Stimulated activated CD8-positive, alpha-beta memory T cell treated with anti-CD3 and anti-CD28 coated beads, Interleukin-2, amount 100 ng/mL, for 1 hour (primary cell): ENCODE measurements at regions not wholly inside any gene's neighbourhood (a gene's known extent, or its start where the extent isn't known, plus 50 kb on each side); places are given as distances from the start of the nearest gene placed in this dataset.

Source experiments
- DNase-seq, 2 donors: peaks; one replicate each; pipeline ENCODE4 v3.0.0-alpha.2; 2020; ENCODE audit warnings: low read depth in 2 of 2

DNA sequence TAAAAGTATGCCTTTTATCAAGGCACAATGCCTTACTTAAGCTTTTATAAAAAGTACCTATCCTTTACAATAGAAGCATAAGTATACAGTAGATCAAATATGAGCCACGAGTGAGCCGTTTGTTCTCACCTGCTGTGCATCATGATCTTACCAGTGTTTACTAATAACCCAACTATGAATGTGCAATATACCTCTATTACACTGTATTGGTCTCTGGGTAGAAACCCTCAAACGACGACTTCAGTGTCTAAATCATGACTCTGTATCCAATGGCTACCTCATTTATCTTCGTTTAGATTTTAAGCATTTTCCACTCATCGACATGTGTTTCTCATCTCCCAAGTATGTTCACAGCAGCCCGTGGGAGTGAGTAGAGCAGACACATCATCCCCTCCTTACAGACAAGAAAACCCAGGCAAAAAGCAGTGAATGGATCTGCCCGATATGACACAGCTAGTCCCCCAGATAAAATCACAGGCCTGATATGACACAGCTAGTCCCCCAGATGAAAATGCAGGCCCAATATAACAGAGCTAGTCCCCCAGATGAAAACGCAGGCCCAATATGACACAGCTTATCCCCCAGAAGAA lies 279.8 kb downstream of the TNS1 start:
- DNase-seq, result no peak

DNA sequence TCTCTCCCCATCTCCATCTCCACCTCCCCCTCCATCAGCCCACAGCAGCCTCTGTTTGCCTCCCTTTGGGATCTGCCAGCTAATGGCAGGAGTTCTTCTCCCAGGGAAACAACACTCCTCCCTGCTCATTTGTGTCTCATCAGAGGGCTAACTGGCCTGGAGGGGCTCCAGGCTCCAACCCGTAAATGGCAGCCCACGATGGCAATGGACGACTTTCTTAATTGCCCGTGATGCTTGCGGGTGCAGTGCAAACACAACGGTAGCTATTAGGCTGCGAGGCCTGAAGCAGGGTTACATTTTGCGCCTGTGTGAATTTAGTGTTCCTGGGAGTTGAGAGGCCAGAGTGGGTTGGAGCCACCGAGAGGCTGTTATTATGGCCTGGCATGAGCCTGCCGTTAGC lies 285.1 kb downstream of the TNS1 start:
- no peak for DNase-seq

DNA sequence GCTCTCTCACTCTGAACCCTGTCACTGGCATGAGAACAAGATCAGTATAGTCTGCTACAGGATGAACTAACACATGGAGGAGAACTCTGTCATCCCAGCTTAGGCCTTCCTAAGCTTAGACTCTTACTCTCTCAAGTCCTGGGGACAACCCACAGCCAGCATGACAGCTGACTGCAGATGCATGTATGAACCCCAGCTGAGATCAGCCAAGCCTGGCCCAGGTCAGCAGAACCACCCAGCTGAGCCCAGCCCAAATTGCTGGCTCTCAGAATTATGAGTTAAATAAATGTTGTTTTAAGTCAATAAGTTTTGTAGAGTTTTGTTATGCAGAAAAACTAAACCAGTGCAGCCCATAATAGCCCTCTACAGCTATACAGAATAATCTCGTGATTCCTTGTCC lies 287.3 kb downstream of the TNS1 start:
- DNase-seq, result no peak

DNA sequence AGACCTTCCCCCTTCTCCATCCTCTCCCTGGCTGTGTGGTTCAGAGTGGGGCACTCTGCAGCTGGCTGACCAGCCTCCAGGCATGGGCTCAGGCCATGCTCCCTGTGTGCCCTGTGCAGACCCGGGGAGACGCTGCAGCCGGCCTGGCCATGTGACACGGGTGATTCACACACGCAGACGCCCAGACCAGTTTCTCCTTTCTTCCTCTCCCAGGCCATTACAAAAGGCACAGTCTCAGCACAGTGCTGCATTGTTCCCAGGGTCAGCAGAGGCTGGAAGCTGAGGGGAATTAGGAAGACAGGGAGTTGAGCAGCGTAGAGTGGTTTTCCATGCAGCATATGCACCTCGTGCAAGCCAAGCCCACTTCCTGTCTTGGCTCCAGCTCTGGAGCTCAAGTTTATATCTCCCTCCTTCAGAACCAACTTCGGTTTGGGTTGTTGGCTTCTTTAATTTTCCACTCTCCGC lies 288.5 kb downstream of the TNS1 start:
- no peak for DNase-seq

DNA sequence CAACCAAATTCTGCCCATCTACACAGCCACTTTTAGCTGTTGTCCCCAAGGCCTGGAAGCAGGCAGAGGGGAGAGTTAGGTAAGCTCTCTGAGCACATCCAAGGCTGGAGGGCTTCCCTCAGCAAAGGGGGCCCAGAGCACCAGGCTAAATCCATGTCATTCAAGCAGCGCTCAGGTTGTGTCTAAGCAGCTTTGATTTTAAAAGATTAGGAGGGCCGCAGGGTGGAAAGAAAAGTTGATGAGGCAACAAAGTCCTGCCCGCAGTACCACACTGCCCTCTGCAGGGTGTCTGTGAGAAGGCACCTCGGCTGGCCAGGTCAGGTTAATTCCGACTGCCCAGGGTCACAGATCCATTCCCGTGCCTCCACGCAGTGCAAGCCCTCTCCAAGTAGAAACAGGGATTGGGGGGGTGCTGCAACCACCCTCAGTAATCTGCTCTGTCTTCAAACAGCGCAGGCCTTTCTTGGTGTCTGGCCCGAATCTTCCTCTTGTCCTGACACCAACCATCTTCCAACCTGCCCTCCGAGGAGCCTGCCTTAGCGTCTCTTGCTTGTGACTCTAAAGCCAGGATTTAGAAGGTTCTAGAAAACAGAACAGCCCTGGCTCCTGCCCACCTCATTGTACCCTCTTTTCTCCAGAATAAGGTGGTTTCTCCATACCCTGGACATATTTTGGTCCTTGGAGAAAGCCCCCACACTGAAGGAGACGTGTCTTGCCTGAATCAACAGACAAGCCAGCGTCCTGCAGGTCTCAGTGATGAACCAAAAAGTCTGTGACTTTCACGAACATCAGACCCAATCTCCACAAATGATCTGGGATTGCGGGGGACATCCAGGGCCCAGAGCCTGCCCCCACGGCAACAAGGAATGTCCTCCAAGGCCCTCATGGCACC lies 289.2 kb downstream of the TNS1 start:
- DNase-seq, result peak; percentile 22 to 45

DNA sequence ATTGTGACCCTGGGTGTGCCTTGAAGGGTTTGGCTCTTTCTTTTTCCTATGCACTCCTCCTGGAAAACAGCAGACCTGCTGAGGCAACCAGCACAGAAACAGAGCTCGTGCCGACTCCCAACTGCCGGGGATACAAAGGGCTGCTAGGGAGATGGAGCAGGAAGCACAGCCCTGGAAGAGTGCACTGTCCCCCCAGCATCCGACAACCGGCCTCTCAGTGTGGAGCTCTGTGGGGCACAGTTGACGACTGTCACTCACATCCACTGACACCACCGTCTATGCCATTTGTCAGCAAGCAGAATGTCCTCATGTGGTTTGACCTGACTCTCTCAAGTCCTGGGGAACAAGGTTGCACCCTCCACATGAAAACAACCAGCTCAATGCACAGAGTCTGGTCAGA lies 290.4 kb downstream of the TNS1 start:
- DNase-seq, result no peak

DNA sequence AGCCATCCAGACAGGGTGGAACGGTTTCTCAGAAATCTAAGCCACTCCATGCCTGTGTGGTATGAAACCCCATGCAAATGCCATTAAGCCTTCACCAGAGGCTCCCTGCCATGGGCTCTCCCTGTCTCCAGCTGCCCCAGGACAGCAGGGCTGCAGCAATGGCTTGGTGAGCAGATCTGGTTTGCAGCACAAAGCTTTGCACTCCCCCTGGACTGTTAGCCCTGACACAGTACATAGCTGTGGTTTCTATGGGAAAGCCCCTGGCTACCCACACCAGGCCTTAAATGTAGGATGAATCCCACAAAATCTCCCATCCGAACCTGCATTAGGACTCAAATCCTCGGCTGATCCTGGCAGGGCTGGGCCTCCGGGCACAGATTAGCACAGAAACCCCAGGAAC lies 291.6 kb downstream of the TNS1 start:
- no peak for DNase-seq

DNA sequence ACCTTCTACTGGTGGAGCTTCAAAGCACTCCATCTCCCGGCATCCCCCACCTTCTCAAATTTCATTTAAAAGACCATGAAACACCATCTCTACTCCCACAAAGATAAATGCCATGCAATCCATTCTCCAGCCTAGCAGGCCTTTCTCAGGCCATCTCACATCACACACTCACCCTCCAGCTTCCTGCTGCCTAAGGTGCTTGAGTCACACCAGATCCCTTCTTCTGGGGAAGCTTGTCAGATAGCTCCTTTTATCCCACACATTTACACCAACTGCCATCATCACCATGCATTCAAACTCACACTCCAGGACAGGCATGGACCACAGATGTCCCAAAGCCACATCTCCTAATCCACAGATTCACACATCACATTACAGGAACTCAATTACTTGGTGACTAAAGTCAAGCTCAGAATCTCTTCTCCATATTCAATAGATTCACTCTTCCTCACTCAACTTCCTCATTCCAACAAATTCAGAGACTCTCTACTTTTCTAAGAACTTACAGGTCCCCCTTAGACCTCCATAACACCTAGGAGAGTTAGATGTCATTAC lies 292.5 kb downstream of the TNS1 start:
- no peak for DNase-seq

DNA sequence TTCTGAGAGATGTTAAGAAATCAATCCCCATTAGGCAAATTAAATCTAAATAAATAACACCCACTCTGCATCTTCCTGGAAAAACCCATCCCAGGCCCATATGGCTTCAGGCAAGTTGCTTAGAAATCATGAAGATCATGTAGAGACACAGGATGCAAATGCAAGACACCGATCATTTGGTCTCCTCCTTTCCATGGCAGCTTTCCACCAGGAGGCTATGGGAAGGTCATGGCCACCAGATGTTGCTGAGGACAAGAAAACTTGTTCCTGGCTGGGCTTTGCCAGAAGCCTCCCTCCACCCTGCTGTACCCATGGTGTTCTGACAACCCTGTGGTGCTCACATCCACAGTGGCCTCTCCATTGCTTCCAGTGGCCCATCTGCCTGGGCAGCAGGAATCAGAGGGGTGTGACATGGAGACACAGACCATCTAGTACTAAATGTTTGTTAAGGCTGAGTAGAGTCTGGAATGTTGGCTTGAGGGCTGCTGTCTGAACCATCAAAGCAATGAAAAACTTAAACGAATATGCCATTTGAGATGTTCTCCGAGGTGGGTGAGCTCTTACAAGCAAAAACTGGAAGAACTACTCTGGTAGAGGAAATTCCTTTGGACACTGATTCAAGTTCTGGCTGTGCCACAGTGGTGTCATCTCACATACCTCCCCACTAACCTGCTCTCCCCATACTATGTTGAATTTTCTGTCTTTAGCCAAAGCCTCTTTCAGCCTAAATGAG lies 293.2 kb downstream of the TNS1 start:
- DNase-seq, result no peak

DNA sequence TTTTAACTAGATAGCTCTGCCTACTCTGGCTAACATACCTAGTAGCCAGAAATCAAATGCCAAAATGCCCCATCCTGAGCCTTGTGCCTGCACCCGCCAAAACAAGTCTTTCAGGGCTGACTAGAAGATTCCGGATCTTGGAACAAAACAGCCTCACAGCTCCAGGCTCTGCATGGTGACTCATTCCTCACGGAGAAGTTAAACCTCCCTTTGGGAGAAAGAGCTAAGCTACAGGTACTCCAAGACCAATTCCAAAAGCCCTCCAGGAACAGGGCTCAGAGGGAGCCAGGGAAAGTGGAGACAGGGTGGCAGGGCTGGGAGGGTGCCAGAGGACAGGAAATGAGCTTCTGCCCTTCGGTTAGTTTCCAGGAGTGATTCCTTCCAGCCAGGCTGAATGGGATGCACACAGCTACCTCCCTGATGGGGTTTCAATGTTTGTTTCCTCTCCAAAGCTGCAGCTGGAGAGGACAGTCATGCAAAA lies 295.6 kb downstream of the TNS1 start:
- no peak for DNase-seq

DNA sequence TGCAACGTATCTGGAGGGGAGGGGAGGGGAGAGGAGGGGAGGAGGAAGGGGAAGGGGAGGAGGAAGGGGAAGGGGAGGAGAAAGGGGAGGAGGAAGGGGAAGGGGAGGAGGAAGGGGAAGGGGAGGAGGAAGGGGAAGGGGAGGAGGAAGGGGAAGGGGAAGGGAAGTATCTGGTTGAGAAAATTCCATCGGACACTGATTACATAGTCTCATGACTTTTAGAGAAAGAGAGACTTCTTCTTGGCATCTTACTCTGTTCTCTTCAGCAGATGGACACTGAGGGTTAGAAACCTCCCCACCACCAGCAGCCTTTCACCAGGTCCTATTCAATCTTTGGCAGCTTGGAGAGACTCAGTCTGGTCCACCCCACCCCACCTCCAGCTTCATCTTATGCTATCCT lies 296.3 kb downstream of the TNS1 start:
- DNase-seq, result no peak

DNA sequence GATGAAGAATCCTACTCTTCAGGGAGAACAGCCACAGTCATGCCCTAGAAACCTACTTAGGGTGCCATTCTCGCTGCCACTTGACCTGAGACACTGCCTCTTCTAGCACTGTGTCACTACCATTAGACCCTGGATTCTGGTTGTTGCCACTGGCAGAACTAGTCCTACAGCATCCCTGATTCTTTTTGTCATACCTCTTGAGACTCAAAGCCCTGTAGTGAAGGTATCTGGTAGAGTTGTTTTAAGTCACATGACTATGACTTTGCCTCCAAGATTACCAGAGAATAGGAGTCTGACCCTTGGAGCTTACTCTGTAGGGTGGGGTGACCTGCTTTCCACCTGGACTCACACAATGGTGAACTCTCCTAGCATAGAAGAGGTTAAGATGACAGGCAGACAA lies 296.7 kb downstream of the TNS1 start:
- no peak for DNase-seq

DNA sequence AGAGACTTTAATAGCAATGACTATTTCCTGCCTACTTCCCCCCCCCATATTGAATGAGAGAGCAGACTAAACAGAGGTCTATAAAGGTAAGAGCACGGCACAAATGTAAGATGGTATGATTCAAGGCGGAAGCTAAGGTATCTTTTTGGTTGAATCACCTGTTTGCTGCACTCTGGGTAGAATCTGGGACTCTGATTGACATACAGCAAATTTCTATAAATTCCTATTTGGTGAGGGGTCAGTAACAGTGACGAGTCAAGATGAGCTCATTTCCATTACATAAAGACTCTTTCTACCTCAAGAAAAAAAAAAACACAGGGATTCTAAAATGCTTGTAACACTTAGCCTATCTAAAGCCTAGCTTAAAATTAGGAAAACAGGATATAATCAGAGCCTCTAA lies 297.3 kb downstream of the TNS1 start:
- no peak for DNase-seq

DNA sequence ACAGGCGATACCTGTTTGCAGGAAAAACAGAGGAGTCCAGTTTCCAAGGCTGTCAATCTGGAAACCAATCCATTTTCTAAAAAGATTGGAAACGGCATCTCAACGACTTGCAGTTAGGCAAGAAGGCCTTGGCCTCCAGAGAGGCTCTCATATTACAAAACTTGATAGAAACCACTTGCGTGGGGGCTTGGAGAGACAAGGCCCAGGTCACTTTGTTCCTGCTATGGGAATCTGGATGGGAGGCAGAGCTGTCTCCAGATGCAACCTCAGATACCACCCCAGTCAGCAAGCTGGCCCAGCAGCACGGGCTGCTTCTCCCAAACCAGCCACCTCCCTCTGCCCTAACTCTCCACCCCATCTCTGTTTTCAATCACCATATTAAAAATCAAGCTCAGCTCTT lies 298.8 kb downstream of the TNS1 start:
- DNase-seq, result no peak

DNA sequence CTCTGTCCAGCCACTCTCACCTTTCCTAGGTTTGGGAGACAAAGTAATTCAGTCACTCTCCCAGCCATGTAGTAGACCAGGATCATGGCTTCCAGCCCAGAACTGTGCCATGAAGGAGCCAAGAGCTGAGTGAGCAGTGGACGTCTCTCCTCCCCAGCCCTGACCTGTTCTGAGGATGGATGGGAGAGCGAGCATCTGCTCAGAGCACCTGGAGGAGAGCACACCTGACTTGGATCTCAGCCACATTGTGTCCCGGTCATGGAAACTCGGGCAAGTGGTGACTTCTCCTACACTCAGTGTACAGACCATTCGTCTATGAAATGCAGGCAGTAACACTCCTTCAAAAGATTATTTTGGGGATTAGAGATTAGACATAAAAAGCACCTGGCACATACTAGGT lies 299.7 kb downstream of the TNS1 start:
- DNase-seq, result no peak

DNA sequence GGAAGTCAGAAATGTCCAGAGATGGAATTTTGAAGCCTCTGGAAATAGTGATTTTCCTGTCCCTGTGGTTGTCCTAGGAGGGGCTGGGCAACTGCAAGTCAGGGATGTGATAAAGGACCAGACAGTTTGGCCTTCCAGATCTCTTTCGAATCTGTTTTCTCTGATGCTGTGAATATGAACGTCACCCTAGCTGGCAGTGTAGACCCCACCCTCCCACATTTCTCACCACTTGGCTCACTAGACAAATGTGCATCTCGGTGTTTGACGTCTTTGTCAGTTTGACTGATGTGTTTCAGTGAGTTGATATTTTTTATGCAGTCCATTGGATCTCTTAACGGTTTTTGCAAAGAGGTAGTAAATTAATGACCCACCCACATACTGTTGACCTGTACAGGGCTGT lies 301.2 kb downstream of the TNS1 start:
- DNase-seq, result no peak

DNA sequence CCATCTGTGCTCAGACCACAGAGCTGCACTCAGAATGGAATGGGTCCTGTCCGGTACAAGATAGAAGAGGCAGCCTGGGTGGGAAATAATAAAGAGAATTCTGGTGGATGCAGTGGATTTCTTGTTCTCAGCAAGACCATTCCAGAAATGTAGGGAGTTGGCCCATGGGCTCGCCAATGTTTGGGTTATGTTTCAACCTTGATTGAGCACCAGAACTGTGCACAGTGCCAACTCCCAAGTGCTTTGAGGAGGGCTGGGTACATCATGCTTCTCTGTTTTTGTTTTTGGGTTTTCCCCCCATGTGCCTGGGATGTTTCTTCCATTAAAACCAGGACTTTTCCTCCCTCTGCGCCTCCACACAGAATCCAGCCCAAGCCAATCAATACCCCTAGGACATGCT lies 304.1 kb downstream of the TNS1 start:
- DNase-seq, result no peak

DNA sequence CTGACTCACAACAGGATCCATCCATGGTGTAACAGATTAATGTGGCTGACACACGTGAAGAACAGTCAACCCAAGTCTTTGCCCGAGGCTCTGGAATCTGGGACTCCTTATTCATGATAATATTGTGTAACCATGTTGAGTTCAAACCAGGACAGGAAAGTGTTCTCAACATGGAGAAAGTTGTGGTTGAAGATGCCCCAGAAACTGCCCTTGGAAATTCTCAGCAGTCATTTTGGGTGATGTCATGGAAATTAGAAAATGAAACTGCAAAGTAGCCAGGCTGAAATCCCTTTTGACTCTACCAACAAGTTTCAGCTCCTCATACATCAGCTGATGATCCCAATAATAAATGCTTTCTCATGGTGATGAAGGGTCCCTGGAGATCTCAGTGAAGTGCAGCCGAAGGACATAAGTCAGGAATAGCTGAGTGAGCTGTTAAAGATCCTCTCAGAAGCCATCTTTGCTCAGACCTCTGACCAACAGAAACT lies 307.7 kb downstream of the TNS1 start:
- DNase-seq, result no peak

DNA sequence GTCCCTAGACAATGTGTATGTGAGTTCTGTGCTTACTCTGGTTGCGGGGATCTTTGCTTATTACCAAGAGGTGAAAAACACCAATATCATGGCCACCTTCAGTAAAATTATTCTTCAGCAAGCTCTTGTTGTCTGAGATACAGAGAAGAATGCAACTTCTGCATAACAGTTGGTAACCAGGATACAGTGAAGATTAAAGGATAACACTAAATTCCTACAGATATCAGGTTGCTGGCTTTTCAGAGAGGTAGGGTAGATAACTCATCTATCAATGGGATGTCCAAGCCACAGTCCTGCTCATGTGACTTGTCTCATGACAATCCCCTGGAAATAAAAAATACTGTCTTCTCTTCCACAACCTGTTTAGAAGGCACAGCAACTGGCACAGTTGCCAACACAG lies 308.5 kb downstream of the TNS1 start:
- DNase-seq, result no peak

DNA sequence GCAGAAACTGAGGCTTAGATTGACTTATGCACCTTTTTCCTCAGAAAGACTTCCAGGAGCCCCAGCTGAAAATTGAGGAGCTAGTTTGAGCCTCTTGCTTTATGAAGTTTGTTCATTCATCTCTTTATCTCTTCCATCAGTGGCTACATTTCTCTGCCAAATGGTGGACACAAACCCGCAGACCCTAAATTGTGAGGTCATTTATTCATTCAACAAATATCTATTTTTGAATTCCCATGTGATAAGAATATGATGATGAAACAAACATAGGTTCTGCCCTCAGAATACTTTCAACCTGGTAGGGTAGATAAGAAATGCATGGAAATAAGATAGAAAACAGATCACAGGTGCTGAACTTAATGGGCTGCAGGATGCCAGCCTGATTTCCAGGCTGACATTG lies 309.4 kb downstream of the TNS1 start:
- no peak for DNase-seq

DNA sequence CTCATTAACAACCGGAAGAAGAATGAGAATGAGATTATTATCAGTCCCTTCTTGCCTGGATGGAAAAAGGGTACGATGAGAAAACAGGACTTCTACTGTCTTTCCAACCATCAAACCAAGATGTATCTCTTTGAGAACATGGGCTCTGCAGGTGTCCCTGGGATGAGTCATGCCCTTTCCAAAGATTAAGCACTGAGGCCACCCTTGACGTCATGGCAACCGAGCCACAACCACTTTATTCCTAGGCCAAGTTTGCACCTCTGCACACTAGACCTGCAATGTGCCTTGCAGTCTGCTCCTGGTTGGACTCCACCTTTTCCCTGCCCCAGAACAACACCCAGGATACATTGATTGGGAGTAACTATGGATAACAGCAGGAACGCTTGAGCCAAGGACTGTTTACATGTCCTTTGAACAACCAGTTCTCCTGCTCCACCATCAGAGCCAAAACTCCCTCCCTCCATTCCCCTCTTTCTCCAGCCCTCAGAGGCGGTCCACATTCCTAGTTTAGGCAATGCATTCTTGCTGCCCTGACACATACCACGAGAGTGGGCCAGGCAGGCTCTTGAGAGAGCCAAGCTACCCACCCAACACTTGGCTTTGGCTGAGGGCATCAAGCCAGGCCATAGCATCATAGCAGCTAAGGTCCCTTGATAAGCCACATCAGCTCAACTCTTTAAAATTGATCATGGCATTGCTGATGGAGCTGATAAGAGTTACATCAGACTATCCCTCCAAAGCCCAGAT lies 310.7 kb downstream of the TNS1 start:
- DNase-seq, result no peak
